GM18502 (cell line): ENCODE measurements at regions not wholly inside any gene's neighbourhood (a gene's known extent, or its start where the extent isn't known, plus 50 kb on each side); places are given as distances from the start of the nearest gene placed in this dataset.
"Not testable (repeated sequence)": the region's sequence is repeated elsewhere in the genome, so short reads cannot be mapped to it uniquely, and the experiment has no call there.

Experiments
- ATAC-seq: cut with Tn5 transposase; IDR thresholded peaks from one replicate; pipeline ENCODE4 v1.9.1; 2021; ENCODE audit warnings: mild to moderate bottlenecking; ENCODE audit not compliant: unreplicated experiment, poor library complexity

- ATAC-seq: no peak
Observed at GRCh38 chr22:49519117-49519737, 308.4 kb downstream of the BRD1 start.

- ATAC-seq: no peak
Observed at GRCh38 chr22:49518436-49518970, 309.2 kb downstream of the BRD1 start.

DNA sequence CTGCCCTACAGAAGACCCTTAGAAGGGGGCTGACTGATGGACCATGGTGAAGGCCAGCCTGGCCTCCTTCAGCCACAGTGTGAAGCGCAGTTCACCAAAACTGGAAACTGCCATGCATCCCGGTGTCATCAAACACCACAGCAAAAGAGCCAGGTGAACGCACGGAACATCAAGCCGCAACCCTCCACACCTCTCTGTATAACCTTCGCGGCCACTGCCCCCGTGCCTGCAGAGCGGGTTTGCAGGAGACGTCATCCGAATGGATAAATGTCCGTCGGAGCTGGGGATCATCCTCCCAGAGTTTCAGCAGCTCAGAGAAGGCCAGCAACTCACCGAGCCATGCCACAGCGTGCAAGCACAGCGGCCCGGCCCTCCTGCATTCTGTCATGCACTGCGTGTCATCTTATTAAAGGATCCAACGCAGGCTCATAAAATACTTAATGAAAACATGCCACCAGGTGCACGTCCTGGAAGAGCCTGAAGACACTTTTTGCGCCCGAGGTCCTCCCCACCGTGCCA is 309.9 kb downstream of the BRD1 start:
- no peak for ATAC-seq

- ATAC-seq: no peak
Observed at GRCh38 chr22:49517211-49517610, 310.5 kb downstream of the BRD1 start.

DNA sequence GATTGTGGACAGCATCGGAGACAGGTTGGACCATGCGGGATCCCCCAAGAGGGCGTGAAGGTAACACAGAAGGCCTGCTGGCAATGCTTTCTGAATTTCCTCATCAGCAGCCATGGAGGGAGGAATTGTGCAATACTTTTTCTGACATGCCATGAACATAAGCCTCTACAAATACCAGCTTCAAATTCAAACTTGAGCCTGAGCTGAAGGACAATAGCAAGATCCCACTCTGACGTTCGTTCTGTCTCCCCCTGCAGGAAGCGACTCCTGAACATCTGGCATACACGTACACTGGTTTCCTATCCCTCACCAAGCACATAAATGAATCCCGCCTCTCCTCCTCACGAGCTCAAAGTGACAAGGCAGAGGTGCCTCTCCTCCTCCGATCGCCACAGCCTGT is 312.2 kb downstream of the BRD1 start:
- no peak for ATAC-seq

DNA sequence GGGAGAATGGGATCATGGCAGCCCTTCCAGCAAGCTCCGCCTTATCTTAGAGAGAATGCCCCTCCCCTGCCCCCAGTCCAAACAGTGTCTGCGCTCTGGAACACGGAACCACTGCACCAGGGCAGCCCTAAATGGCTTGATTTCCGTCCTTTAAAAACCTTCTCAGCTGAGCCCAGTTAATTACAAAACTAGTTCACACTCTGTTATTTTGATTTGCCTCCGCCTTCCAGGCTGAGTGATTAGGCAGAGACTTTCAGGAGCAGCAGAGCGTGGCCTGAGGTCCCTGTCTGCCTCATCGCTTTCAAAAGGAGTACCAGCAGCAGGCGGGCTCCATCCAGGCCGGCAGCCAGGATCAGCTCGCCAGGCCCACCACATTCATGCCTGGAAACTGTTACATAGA is 313.0 kb downstream of the BRD1 start:
- no peak for ATAC-seq

DNA sequence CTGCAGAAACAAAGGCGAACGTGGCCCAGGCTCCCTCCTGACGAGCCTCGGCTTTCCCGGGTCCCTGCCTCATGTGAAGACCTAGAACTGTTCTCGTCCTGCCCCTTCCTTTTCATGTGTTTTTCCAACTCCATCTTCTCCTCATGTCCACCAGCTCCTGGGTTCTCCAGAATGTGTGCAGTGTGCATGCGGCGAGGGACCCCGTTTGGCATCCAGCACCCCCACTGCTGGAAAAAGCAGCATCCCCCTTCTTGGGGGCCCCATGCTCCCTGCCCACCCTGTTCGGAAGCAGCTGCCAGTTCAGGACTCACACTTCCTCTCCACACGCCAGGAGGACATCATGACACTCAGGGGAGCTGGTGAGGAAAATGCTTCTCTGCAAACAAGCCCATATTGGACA is 313.5 kb downstream of the BRD1 start:
- no peak for ATAC-seq

DNA sequence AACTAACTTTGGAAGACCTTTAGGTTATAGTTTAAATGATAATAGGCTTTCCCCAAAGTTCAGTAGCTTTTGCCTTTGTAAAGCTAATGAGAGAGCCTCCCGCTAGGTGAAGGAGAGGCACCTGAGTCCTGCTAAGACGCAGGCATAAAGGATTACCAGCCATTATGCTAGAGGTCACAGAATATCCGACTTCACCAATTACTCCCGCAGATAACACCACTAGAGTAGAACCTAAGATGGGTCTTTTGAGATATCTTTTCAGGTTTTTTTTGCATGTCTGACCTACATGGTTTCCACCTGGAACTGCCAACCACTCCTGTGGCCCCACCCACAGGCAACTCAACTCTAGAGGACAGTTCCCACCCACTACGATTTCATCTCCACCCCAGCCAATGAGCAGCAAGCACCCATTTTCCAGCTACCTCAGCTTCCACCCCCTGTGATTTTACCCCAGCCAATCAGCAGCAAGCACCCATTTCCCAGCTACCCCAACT is 314.3 kb downstream of the BRD1 start:
- no peak for ATAC-seq

DNA sequence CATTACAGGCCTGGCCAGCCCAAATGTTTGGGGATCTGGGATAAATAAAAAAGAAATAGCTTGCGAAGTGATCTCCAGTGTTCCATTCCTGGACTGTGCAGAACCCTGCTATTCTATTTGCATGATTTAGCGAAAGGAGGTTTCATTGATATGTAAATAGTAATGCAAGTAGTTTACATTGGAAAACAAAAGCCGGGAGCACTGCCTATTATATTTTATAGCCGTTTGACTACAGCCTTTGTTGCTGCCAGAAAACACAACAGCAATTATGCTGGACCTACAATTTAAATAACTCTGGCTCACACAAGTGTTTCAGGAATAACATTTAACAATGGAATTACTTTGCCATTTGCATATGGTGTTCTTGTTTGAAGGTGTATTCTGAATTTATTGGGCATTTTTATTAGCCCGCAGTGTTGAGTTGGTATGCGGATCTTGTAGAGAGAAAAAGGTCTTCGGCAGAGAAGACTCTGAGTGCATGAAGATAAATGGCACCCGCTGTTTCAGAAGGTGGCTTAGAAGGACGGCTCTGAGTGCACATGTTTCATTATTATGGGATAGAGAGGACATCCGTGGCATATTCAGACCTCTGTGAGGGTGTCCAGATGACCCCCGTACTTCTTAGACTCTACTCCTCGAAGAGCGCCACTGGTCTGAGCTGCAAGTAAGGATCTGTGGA is 315.0 kb downstream of the BRD1 start:
- no peak for ATAC-seq

- ATAC-seq: not testable (repeated sequence)
Observed at GRCh38 chr22:49511393-49512189, 316.1 kb downstream of the BRD1 start.

DNA sequence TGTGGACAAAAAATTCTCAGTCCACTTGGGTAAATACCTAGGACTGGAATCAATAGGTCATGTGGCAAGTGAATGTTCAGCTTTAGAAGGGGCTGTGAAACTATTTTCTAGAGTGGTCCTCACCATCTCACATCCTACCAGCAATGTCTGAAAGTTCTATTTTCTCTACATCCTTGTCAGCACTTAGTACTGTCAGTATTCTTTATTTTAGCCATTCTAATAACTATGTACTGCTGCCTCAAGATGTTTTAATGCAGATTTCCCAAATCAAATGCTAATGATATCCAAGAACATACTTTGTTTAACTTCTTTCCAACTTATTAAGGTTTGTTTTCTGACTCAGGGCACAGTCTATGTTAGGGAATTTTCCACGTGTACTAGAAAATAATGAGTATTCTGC is 317.0 kb downstream of the BRD1 start:
- no peak for ATAC-seq

DNA sequence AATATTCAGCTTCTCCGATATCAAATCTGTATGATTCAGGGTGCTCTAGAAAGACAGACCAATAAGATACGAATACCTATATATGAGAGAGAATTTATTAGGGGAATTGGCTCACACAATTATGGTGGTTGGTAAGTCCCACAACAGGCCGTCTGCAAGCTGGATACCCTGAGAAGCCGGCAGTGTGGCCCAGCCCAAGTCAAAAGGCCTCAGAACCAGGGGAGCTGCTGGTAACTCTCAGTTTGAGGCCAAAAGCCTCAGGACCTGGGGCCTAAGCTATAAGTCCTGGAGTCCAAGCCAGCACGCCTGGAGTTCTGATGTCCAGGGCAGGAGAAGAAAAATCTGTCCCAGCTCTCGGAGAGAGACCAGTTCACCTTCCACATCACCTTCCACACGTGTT is 318.7 kb downstream of the BRD1 start:
- no peak for ATAC-seq

DNA sequence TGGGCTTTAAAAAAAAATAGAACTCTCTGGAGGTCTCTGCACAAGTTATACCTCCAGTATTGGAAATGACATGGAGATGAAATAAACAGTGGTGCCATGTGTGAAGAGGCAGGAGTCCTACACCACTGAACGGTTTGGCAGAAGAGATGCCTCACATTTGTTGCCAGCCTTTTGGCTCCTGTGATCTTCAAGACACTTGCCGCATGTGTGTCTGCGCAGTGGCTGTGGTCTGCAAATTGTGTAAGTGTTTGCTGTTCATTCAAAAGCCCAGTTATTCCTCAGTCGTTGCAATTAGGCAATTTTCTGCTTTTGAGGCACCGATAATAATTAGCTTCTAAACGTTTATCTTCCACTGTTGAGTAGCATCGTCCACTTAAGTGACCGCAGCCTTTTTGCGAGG is 319.1 kb downstream of the BRD1 start:
- ATAC-seq: no peak

DNA sequence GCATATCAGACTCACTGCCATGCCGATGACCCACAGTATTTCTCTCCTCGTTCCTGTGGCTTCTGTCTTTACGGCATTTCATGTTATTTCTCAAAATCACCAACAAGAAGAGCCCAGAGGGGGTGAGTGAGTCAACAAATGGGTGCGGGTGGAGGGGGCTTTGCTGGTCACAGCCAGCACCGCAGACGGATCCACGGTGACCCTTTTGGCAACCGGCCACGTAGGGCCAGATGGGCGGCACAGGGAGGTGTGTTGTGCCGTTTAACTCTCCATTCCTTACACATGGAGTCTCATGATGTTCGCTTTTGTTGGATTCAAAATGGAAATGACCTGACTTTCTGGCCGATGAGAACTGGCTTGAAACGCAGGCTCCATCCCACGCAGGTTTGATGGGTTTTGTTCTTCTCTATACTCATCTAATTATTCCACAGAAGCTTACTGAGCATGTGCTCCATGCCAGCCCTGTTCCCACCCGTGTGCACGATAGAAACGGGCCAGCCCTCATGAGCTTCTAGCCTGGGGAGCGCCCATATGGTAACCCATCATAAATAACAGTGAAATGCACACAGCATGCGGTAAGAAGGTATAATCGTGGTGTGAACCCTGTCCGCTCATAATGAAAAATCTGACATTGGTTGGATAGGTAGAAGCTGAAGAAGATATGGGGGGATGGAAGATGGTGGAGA is 319.9 kb downstream of the BRD1 start:
- ATAC-seq: no peak

DNA sequence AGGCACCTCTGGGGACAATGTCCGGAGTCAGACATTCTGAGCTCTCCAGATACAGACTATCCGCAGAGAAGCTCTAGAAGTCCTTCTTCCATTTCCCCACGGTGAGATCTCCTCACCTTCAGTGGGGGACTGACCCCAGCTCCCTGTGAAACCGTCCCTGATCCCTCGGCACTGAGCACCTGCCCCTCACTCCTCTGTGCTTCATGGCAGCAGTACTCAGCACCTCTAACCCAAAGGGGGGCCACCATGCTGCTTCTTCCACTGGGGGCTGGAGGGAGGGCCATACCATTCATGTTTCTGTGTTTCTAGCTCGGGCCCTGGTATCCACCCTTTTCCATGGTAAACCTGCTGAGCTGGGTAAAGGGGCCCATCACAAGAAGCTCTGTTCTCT is 321.7 kb downstream of the BRD1 start:
- ATAC-seq: no peak

GRCh38 chr22:49505337-49506009 is 322.2 kb downstream of the BRD1 start:
- no peak for ATAC-seq

- no peak for ATAC-seq
Observed at GRCh38 chr22:49503896-49504521, 323.7 kb downstream of the BRD1 start.

- no peak for ATAC-seq
Observed at GRCh38 chr22:49503321-49503720, 324.4 kb downstream of the BRD1 start.

DNA sequence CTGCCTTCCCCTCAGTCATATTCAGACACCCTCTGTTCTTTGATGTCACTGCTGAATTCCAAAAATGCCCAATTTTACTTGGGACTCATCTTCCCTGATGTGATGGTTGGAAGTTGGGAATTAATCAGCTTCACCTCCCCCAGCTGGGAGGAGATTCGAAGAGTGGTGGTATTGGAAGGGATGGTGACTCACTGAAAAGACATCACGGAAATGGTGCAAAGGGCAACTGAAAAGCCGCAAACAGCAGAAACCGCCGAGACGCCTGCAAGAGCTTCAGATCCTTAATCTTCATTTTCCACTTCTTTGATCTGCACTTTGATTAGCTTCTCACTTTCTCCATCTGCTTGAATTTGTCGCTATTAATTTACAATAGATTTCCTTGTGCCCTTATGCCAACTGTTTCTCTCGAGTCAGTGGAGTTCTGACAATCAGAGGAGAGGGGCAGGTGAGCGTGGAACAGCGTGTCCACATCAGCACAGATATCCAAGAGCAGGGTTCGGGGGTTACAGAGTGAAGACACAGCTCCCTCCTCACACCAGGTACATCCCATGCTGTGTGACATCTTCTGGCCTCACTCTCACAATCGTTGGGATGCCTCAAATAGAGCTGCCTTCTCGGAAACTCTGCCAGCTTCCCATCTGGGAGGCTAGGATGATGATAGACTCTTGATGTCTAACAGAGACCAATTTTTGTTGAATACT is 325.4 kb downstream of the BRD1 start:
- no peak for ATAC-seq
